Activated CD8-positive, alpha-beta memory T cell treated with anti-CD3 and anti-CD28 coated beads, Interleukin-2, amount 50 U/mL, for 24 hours (primary cell): ENCODE measurements at regions not wholly inside any gene's neighbourhood (a gene's known extent, or its start where the extent isn't known, plus 50 kb on each side); places are given as distances from the start of the nearest gene placed in this dataset.

Experiments used
- DNase-seq: peaks from one replicate; pipeline ENCODE4 v3.0.0-alpha.2; 2020; ENCODE audit errors: extremely low read depth

- no peak for DNase-seq
Measured at GRCh38 chr11:45347348-45348082, 61.4 kb upstream of the SYT13 start.

- no peak for DNase-seq
Measured at GRCh38 chr11:45345491-45345890, 59.4 kb upstream of the SYT13 start.

DNA sequence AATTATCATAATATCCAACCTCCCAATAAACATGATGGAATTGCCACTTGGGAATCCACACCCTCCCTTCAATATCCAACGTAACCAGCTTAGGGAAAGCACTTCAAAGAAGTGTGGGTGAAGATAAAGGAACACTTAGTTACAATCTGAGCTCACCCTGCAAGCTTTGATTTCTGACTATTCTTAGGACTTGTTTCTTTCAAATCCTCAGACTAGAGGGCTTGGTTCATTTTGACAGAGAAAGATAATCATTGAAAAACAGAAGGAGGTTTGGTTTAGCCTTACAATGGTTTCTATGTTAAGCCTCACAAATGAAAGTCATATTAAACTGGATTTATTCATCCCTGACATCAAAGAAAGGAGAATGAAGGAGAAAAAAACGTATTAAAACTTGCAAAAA, 57.9 kb upstream of the SYT13 start:
- DNase-seq: no peak

DNA sequence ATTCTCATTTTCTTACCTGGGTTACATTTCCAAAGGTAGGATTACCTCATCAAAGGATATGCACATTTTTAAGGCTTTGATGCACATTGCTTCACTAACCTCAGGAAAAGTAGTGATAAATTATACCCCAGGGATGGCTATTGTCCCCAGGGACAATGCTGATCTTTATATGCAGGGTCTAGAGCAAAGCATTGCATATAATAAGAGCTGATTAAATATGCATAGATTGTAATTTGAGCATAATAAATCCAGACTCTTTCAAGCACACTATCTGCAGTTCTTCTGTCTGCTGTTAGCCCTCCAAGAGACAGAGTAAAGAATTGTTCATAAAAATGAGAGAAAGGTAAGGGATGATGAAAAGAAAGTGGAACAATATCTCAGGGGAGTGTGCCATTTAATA, 57.3 kb upstream of the SYT13 start:
- no peak for DNase-seq

GRCh38 chr11:45341372-45341771, 55.2 kb upstream of the SYT13 start:
- DNase-seq: no peak

GRCh38 chr11:45339729-45340519, 53.8 kb upstream of the SYT13 start:
- DNase-seq: peak; percentile 86

DNA sequence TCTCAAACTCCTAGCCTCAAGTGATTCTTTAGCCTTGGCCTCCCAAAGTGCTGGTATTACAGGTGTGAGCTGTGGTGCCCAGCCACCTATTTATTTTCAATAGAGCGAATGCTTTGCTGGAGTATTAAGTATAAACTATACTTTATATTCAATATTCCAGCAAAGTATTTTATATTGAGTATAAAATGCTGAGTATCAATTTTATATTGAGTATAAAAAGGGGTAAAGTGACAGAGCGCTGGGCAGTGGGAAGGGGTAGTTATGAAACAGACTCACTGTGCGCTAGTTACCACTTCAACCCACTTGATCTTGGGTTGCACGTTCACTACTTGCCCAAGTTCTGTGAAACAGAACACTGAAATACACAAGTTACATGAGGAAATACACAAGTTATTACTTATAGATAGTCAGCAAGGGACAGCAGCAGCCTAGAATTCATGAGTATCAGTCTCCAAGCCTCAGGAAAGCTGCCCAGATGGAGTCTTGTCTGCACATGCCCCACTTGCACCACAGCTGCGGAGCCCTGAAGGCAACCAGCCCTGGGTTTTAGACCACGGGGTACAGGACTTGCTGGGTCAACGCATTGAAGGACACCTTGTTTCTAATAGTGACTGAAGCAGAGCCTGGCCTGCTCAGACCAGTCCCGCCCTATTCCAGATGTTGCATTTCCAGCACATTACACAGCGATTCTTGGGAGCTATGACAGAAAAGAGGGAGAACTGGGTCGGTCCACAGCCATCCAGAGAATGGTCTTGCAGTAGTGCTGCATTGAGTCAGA, 51.6 kb upstream of the SYT13 start:
- no peak for DNase-seq

DNA sequence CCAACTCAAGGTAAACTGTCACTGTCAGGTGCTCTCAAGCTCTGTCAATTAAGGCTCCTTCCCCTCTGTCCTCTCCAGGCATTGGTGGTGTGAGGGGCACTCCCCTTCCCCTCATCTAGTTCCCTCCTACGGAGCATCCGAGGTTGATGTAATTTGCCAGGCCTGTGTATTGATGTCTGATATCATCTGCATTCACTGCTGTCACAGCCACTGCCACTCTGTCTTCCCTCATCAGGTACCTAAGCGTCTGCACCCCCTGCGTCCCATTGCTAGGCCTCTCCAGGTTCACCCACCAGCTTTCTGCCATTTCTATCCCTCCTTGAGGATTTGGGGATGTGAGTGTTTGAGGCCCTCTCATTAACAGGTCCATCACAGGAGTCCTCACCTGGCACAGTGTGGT, 50.0 kb upstream of the SYT13 start:
- DNase-seq: no peak
